IMR-90 (cell line): ENCODE measurements at regions not wholly inside any gene's neighbourhood (a gene's known extent, or its start where the extent isn't known, plus 50 kb on each side); places are given as distances from the start of the nearest gene placed in this dataset.

ENCODE experiments used
- ATAC-seq: fragments of 200-7000 bp; cut with Tn5 transposase; 2 replicates; pipeline ENCODE4 v1.9.1; 2020; ENCODE audit warnings: low read depth, mild to moderate bottlenecking, moderate library complexity
- BruUV-seq: library from RNA; stranded (reverse); fragments of 400-500 nt; replicated peaks from 2 replicates; lab custom pipeline; 2021; lab: Mats Ljungman, UMichigan
- CTCF ChIA-PET: fragments of 300-600 bp; formaldehyde crosslinking; extraction: SDS; loops from one replicate; lab custom pipeline; 2021; ENCODE audit warnings: antibody characterized with exemption; lab: Yijun Ruan, JAX
- POLR2A ChIA-PET: fragments of 300-600 bp; sonication (Branson Sonifier 250); formaldehyde crosslinking; loops from one replicate; lab custom pipeline; 2022; ENCODE audit warnings: antibody characterized with exemption; ENCODE audit not compliant: unreplicated experiment; lab: Charles Lee
- DNase-seq: peaks from one replicate; pipeline ENCODE4 v3.0.0; 2013
- H2AFZ ChIP-seq: replicated peaks from 2 replicates; pipeline ENCODE3; 2013; ENCODE audit warnings: low read length, mild to moderate bottlenecking; ENCODE audit not compliant: poor library complexity
- H2AK5ac ChIP-seq: 2 replicates; pipeline ENCODE4 v1.6.1; 2013; ENCODE audit warnings: low read depth, low read length, inconsistent platforms
- H2AK9ac ChIP-seq: replicated peaks from 2 replicates; pipeline ENCODE3; 2013; ENCODE audit warnings: mild to moderate bottlenecking, low read depth, low read length, moderate library complexity; ENCODE audit not compliant: poor library complexity
- H2BK120ac ChIP-seq: 2 replicates; pipeline ENCODE4 v1.6.1; 2013; ENCODE audit warnings: low read depth, low read length, inconsistent platforms
- H2BK15ac ChIP-seq: 3 replicates; pipeline ENCODE4 v1.6.1; 2013; ENCODE audit warnings: low read depth, low read length, inconsistent platforms
- H2BK20ac ChIP-seq: 2 replicates; pipeline ENCODE4 v1.6.1; 2013; ENCODE audit warnings: low read depth, mild to moderate bottlenecking, inconsistent platforms, low read length, moderate library complexity
- H2BK5ac ChIP-seq: 2 replicates; pipeline ENCODE4 v1.6.1; 2013; ENCODE audit warnings: mild to moderate bottlenecking, low read depth, low read length, inconsistent platforms; ENCODE audit not compliant: poor library complexity, severe bottlenecking
- H3K14ac ChIP-seq: replicated peaks from 2 replicates; pipeline ENCODE4 v1.6.1; 2013; ENCODE audit warnings: low read depth, low read length, inconsistent platforms
- H3K18ac ChIP-seq: 2 replicates; pipeline ENCODE4 v1.6.1; 2013; ENCODE audit warnings: low read depth, low read length, control low read depth
- H3K23ac ChIP-seq: 2 replicates; pipeline ENCODE4 v1.6.1; 2013; ENCODE audit warnings: low read depth, low read length, inconsistent platforms
- H3K27ac ChIP-seq: 2 replicates; pipeline ENCODE4 v1.5.1; 2013; ENCODE audit warnings: mild to moderate bottlenecking, control low read depth, low read length; ENCODE audit not compliant: insufficient read depth
- H3K27me3 ChIP-seq: 2 replicates; pipeline ENCODE4 v1.6.1; 2013; ENCODE audit warnings: low read length; ENCODE audit not compliant: control insufficient read depth, insufficient read depth
- H3K36me3 ChIP-seq: 2 replicates; pipeline ENCODE4 v1.6.1; 2013; ENCODE audit warnings: low read length, mixed read lengths; ENCODE audit not compliant: control insufficient read depth, insufficient read depth
- H3K4ac ChIP-seq: 2 replicates; pipeline ENCODE4 v1.6.1; 2013; ENCODE audit warnings: low read depth, low read length, inconsistent platforms
- H3K4me1 ChIP-seq: 2 replicates; pipeline ENCODE4 v1.6.1; 2013; ENCODE audit warnings: low read length, mixed read lengths; ENCODE audit not compliant: control insufficient read depth, insufficient read depth
- H3K4me2 ChIP-seq: 2 replicates; pipeline ENCODE4 v1.6.1; 2013; ENCODE audit warnings: low read depth, mild to moderate bottlenecking, control low read depth, low read length, moderate library complexity
- H3K4me3 ChIP-seq: 2 replicates; pipeline ENCODE4 v1.5.1; 2013; ENCODE audit warnings: low read depth, mild to moderate bottlenecking, control low read depth, low read length, moderate library complexity; ENCODE audit not compliant: insufficient read depth
- H3K56ac ChIP-seq: 2 replicates; pipeline ENCODE4 v1.6.1; 2013; ENCODE audit warnings: low read length, inconsistent platforms; ENCODE audit not compliant: insufficient read depth; ENCODE audit errors: extremely low read depth
- H3K79me1 ChIP-seq, 2 experiments: 2 replicates each; pipeline ENCODE4 v1.6.1; 2013; ENCODE audit warnings: low read length in 2 of 2, inconsistent platforms in 1 of 2, low read depth in 1 of 2
- H3K9ac ChIP-seq: 2 replicates; pipeline ENCODE4 v1.6.1; 2013; ENCODE audit warnings: low read depth, low read length, control low read depth
- H3K9me1 ChIP-seq: 2 replicates; pipeline ENCODE4 v1.6.1; 2013; ENCODE audit warnings: low read length, inconsistent platforms; ENCODE audit not compliant: insufficient read depth
- H3K9me3 ChIP-seq: 2 replicates; pipeline ENCODE4 v1.6.1; 2013; ENCODE audit warnings: low read length; ENCODE audit not compliant: control insufficient read depth, insufficient read depth
- H4K20me1 ChIP-seq: 2 replicates; pipeline ENCODE4 v1.6.1; 2013; ENCODE audit warnings: low read length, inconsistent platforms; ENCODE audit not compliant: insufficient read depth
- H4K5ac ChIP-seq: 2 replicates; pipeline ENCODE4 v1.6.1; 2013; ENCODE audit warnings: mild to moderate bottlenecking, low read depth, low read length, control low read depth
- H4K8ac ChIP-seq, 2 experiments: 2 replicates each; pipeline ENCODE4 v1.6.1; 2013; ENCODE audit warnings: low read depth in 2 of 2, low read length in 2 of 2, control low read depth in 1 of 2, inconsistent platforms in 1 of 2
- H4K91ac ChIP-seq: 2 replicates; pipeline ENCODE4 v1.6.1; 2013; ENCODE audit warnings: low read depth, low read length, inconsistent platforms; ENCODE audit not compliant: insufficient read depth
- BHLHE40 ChIP-seq: fragments of 150-350 bp; IDR thresholded peaks from 2 replicates; pipeline ENCODE4 v1.6.1; 2016; ENCODE audit warnings: mild to moderate bottlenecking, low read depth, low read length
- CEBPB ChIP-seq: IDR thresholded peaks from 2 replicates; pipeline ENCODE4 v1.6.1; 2012; ENCODE audit warnings: low read depth, low read length, improper control_type of control experiment
- CHD1 ChIP-seq: IDR thresholded peaks from 2 replicates; pipeline ENCODE4 v1.6.1; 2012; ENCODE audit warnings: low read depth, low read length, improper control_type of control experiment
- FOS ChIP-seq: fragments of 150-350 bp; IDR thresholded peaks from 2 replicates; pipeline ENCODE4 v1.6.1; 2016; ENCODE audit warnings: low read depth, low read length
- MAFK ChIP-seq: IDR thresholded peaks from 2 replicates; pipeline ENCODE4 v1.6.1; 2012; ENCODE audit warnings: low read depth, low read length, improper control_type of control experiment
- MAZ ChIP-seq: IDR thresholded peaks from 2 replicates; pipeline ENCODE4 v1.6.1; 2012; ENCODE audit warnings: low read depth, mild to moderate bottlenecking, low read length, improper control_type of control experiment, moderate library complexity, borderline replicate concordance
- MXI1 ChIP-seq: IDR thresholded peaks from 2 replicates; pipeline ENCODE4 v1.6.1; 2012; ENCODE audit warnings: low read depth, mild to moderate bottlenecking, low read length, moderate library complexity, borderline replicate concordance
- NFE2L2 ChIP-seq: fragments of 150-350 bp; IDR thresholded peaks from 2 replicates; pipeline ENCODE4 v1.6.1; 2016; ENCODE audit warnings: low read depth, mild to moderate bottlenecking, low read length
- POLR2A ChIP-seq: IDR thresholded peaks from 2 replicates; pipeline ENCODE4 v1.6.1; 2012; ENCODE audit warnings: mild to moderate bottlenecking, low read depth, low read length
- RAD21 ChIP-seq: IDR thresholded peaks from 2 replicates; pipeline ENCODE4 v1.6.1; 2012; ENCODE audit warnings: low read length, improper control_type of control experiment
- RCOR1 ChIP-seq: IDR thresholded peaks from 2 replicates; pipeline ENCODE4 v1.6.1; 2012; ENCODE audit warnings: mild to moderate bottlenecking, low read length, improper control_type of control experiment; ENCODE audit not compliant: insufficient replicate concordance
- RFX5 ChIP-seq: IDR thresholded peaks from 2 replicates; pipeline ENCODE4 v1.8.0; 2012; ENCODE audit warnings: low read depth, mild to moderate bottlenecking, low read length, moderate library complexity
- SMC3 ChIP-seq: fragments of 150-350 bp; IDR thresholded peaks from 2 replicates; pipeline ENCODE4 v1.6.1; 2016; ENCODE audit warnings: low read depth, mild to moderate bottlenecking, antibody characterized with exemption, low read length, moderate library complexity
- USF2 ChIP-seq: fragments of 150-350 bp; IDR thresholded peaks from 2 replicates; pipeline ENCODE4 v1.6.1; 2017; ENCODE audit warnings: mild to moderate bottlenecking, antibody characterized with exemption, low read length, low read depth
- WGBS, 2 experiments: methylation state at CpG; one replicate each; pipeline versions ENCODE4 v1.1.5 to v1.1.7; 2013; ENCODE audit warnings: missing lambda C conversion rate in 2 of 2; ENCODE audit not compliant: insufficient read length in 1 of 2; ENCODE audit errors: extremely low coverage in 2 of 2; 5-methylcytosine and 5-hydroxymethylcytosine counted together
- dilution Hi-C: fragments of 300-500 bp; cut with HindIII; formaldehyde crosslinking; loops from one replicate; pipeline ENCODE4 v1.14.3; 2018; ENCODE audit warnings: low sequenced_read_pairs; ENCODE audit not compliant: unreplicated experiment
- in situ Hi-C: fragments of 300-500 bp; cut with MboI; formaldehyde crosslinking; loops from 3 replicates; pipeline ENCODE4 v1.14.3; 2019; ENCODE audit warnings: low sequenced_read_pairs, inconsistent platforms, mixed read lengths
- intact Hi-C: fragments of 100-400 bp; cut with micrococcal nuclease; formaldehyde crosslinking; loops from 2 replicates; pipeline ENCODE4 v1.10.0; 2022
- TF ChIP-seq, protein P1 (sequence below): conservative IDR thresholded peaks from 2 replicates; pipeline ENCODE4 v1.5.1; 2012; ENCODE audit warnings: mild to moderate bottlenecking, low read depth, low read length, improper control_type of control experiment
- TF ChIP-seq, protein P2 (sequence below): fragments of 150-350 bp; IDR thresholded peaks from 2 replicates; pipeline ENCODE4 v1.6.1; 2016; ENCODE audit warnings: low read depth, mild to moderate bottlenecking, low read length, moderate library complexity, borderline replicate concordance

GRCh38 chr2:106339132-106339531 is 129.1 kb downstream of the RGPD3 start:
- 80% methylated on average over 2 of the region's 5 CpGs; no CpG with 5 or more reads in 1 of the 2 experiments for WGBS, 2 experiments
- ATAC-seq (no peak), DNase-seq (no peak)
- Histone ChIP-seq H3K36me3 (no peaks in the 10 kb centered on the region), H3K9me3 (no peaks in the 10 kb centered on the region), H3K14ac (no peak overlapping the region), H2BK15ac (no peak overlapping the region), H4K5ac (no peak overlapping the region), H3K23ac (no peak overlapping the region), H4K91ac (no peak overlapping the region), H2BK20ac (no peak overlapping the region), H3K9me1 (no peaks in the 10 kb centered on the region), H3K4me1 (no peaks in the 10 kb centered on the region), H2AFZ (no peak overlapping the region), H2BK5ac (no peak overlapping the region), H4K20me1 (no peaks in the 10 kb centered on the region), H2AK5ac (no peak overlapping the region), H3K79me1 (no peaks in the 10 kb centered on the region), H3K27me3 (no peaks in the 10 kb centered on the region), H3K4me2 (no peak overlapping the region), H3K27ac (no peak overlapping the region), H4K8ac (no peak overlapping the region), H3K18ac (no peak overlapping the region), H3K9ac (no peak overlapping the region), H3K4ac (no peak overlapping the region), H3K4me3 (no peak overlapping the region), H2BK120ac (no peak overlapping the region), H3K56ac (no peak overlapping the region), H2AK9ac (no peak overlapping the region)
- ChIA-PET POLR2A (no interaction called here), CTCF (no interaction called here)
- BruUV-seq: no TSS peak
- intact Hi-C loops: no loop called here
- in situ Hi-C loops: no loop called here
- dilution Hi-C loops: no loop called here
- no peak for TF ChIP-seq MAZ
- no peak for TF ChIP-seq SMC3
- no peak for TF ChIP-seq MXI1
- TF ChIP-seq POLR2A: no peak
- TF ChIP-seq RFX5: no peak
- no peak for TF ChIP-seq RCOR1
- no peak for TF ChIP-seq CEBPB
- no peak for TF ChIP-seq USF2
- TF ChIP-seq, protein P1, sequence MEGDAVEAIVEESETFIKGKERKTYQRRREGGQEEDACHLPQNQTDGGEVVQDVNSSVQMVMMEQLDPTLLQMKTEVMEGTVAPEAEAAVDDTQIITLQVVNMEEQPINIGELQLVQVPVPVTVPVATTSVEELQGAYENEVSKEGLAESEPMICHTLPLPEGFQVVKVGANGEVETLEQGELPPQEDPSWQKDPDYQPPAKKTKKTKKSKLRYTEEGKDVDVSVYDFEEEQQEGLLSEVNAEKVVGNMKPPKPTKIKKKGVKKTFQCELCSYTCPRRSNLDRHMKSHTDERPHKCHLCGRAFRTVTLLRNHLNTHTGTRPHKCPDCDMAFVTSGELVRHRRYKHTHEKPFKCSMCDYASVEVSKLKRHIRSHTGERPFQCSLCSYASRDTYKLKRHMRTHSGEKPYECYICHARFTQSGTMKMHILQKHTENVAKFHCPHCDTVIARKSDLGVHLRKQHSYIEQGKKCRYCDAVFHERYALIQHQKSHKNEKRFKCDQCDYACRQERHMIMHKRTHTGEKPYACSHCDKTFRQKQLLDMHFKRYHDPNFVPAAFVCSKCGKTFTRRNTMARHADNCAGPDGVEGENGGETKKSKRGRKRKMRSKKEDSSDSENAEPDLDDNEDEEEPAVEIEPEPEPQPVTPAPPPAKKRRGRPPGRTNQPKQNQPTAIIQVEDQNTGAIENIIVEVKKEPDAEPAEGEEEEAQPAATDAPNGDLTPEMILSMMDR: no peak
- no peak for TF ChIP-seq NFE2L2
- no peak for TF ChIP-seq FOS
- no peak for TF ChIP-seq MAFK
- TF ChIP-seq, protein P2, sequence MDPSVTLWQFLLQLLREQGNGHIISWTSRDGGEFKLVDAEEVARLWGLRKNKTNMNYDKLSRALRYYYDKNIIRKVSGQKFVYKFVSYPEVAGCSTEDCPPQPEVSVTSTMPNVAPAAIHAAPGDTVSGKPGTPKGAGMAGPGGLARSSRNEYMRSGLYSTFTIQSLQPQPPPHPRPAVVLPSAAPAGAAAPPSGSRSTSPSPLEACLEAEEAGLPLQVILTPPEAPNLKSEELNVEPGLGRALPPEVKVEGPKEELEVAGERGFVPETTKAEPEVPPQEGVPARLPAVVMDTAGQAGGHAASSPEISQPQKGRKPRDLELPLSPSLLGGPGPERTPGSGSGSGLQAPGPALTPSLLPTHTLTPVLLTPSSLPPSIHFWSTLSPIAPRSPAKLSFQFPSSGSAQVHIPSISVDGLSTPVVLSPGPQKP: no peak
- TF ChIP-seq BHLHE40: no peak
- TF ChIP-seq CHD1: no peak
- no peak for TF ChIP-seq RAD21
